Parathyroid adenoma (tissue), 2 donors: ENCODE measurements at regions not wholly inside any gene's neighbourhood (a gene's known extent, or its start where the extent isn't known, plus 50 kb on each side); places are given as distances from the start of the nearest gene placed in this dataset.

Experiments used
- H2AFZ ChIP-seq: fragments of 300-600 bp; sonication (generic); one replicate; pipeline ENCODE4 v1.7.0; 2017; ENCODE audit warnings: antibody characterized with exemption, mild to moderate bottlenecking
- H3K27ac ChIP-seq: fragments of 300-600 bp; sonication (generic); one replicate; pipeline ENCODE4 v1.7.0; 2017
- H3K27me3 ChIP-seq: fragments of 300-600 bp; sonication (generic); one replicate; pipeline ENCODE4 v1.7.0; 2017; ENCODE audit warnings: low read length; ENCODE audit not compliant: control insufficient read depth, insufficient read depth
- H3K36me3 ChIP-seq: fragments of 300-600 bp; sonication (generic); one replicate; pipeline ENCODE4 v1.7.0; 2017; ENCODE audit warnings: low read length; ENCODE audit not compliant: control insufficient read depth, insufficient read depth
- H3K4me1 ChIP-seq: fragments of 300-600 bp; sonication (generic); one replicate; pipeline ENCODE4 v1.7.0; 2017; ENCODE audit warnings: control low read depth
- H3K4me2 ChIP-seq: fragments of 300-600 bp; sonication (generic); one replicate; pipeline ENCODE4 v1.7.0; 2017; ENCODE audit warnings: low read length
- H3K4me3 ChIP-seq: fragments of 300-600 bp; sonication (generic); one replicate; pipeline ENCODE4 v1.7.0; 2017; ENCODE audit warnings: low read depth, low read length
- H3K79me2 ChIP-seq: fragments of 300-600 bp; sonication (generic); one replicate; pipeline ENCODE4 v1.7.0; 2017; ENCODE audit warnings: control low read depth
- H3K9ac ChIP-seq: fragments of 300-600 bp; sonication (generic); one replicate; pipeline ENCODE4 v1.7.0; 2017; ENCODE audit warnings: mild to moderate bottlenecking
- H3K9me3 ChIP-seq: fragments of 300-600 bp; sonication (generic); one replicate; pipeline ENCODE4 v1.7.0; 2017; ENCODE audit warnings: low read length; ENCODE audit not compliant: control insufficient read depth
- TF ChIP-seq, protein P1 (sequence below): fragments of 300-600 bp; sonication (generic); IDR thresholded peaks from one replicate; pipeline ENCODE4 v1.7.0; 2017; ENCODE audit warnings: antibody characterized with exemption, mild to moderate bottlenecking
- donor health status: primary hyperparathyroidism.

DNA sequence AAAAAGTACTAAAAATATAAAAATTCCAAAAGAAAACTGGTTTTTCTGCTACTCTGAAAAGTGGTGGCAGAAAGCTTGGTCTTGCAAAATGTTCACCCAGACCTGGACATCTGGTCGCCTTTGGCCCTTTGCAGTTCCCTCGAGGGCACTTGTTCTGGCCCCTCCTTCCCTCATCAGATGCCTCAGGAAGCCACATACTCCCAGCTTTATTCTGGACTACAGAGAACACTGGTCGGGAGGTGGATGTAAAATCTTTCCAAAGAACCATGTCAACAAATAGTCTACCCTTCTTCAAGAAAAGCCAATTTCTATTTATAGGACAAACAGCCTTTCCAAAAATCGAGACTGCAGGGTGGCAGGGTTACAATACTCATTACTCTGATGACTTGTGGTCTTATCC lies 726.1 kb downstream of the TNS3 start:
- Histone ChIP-seq H3K79me2 (no peaks in the 10 kb centered on the region), H3K9ac (no peak overlapping the region), H3K27ac (no peak overlapping the region), H3K4me2 (no peak overlapping the region), H2AFZ (no peak overlapping the region), H3K9me3 (no peaks in the 10 kb centered on the region), H3K4me1 (no peaks in the 10 kb centered on the region), H3K36me3 (no peaks in the 10 kb centered on the region), H3K4me3 (no peak overlapping the region), H3K27me3 (no peaks in the 10 kb centered on the region)
- TF ChIP-seq, protein P1, sequence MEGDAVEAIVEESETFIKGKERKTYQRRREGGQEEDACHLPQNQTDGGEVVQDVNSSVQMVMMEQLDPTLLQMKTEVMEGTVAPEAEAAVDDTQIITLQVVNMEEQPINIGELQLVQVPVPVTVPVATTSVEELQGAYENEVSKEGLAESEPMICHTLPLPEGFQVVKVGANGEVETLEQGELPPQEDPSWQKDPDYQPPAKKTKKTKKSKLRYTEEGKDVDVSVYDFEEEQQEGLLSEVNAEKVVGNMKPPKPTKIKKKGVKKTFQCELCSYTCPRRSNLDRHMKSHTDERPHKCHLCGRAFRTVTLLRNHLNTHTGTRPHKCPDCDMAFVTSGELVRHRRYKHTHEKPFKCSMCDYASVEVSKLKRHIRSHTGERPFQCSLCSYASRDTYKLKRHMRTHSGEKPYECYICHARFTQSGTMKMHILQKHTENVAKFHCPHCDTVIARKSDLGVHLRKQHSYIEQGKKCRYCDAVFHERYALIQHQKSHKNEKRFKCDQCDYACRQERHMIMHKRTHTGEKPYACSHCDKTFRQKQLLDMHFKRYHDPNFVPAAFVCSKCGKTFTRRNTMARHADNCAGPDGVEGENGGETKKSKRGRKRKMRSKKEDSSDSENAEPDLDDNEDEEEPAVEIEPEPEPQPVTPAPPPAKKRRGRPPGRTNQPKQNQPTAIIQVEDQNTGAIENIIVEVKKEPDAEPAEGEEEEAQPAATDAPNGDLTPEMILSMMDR, result no peak

DNA sequence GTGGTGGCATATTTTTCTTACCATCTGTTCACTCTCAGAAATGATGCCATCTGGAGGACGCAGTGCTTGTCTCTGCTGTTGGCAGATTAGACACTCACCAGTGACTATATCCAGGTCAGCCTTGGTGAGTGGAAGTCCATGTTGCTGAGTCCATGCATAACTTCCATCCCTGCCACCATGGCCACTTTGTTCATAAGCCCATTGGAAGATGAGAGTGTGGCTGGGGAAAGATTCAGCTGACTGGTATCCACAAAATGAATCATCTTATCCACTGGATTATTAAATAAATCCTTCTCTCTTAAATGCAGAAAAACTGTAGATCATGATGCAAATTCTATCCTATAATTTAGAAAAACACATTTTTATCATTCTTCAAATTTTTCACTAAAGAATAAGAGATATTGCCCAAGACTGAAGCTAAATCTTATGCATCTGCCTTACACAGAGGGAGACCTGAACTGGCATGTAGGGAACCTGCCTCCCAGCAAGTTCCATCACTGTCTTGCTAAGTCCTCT lies 726.9 kb downstream of the TNS3 start:
- Histone ChIP-seq H3K27ac (no peak overlapping the region), H3K36me3 (no peaks in the 10 kb centered on the region), H3K9ac (no peak overlapping the region), H2AFZ (no peak overlapping the region), H3K79me2 (no peaks in the 10 kb centered on the region), H3K4me1 (no peaks in the 10 kb centered on the region), H3K27me3 (no peaks in the 10 kb centered on the region), H3K4me2 (no peak overlapping the region), H3K9me3 (no peaks in the 10 kb centered on the region), H3K4me3 (no peak overlapping the region)
- TF ChIP-seq, protein P1, result no peak

DNA sequence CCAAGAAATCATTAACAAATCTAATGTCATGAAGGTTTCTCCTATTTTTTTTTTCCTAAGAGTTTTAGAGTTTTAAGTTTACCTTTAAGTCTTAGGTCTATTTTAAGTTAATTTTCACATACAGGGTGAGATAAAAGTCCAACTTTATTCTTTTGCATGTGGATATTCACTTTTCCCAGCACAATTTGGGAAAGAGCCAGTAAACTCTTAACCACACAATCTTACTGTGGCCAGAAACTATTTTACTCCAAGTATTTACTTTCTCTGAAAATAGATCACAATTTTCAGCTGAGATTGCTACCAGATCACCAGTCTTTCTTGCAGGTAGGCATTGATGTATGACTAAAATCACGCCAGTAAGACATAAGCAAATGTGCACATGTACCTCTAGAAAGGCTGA lies 728.5 kb downstream of the TNS3 start:
- no peaks in the 10 kb centered on the region for H3K27me3 ChIP-seq
- no peak overlapping the region for H3K4me2 ChIP-seq
- no peak overlapping the region for H3K27ac ChIP-seq
- H2AFZ ChIP-seq, result no peak overlapping the region
- TF ChIP-seq, protein P1, result no peak
- no peaks in the 10 kb centered on the region for H3K4me1 ChIP-seq
- no peak overlapping the region for H3K9ac ChIP-seq
- H3K36me3 ChIP-seq, result no peaks in the 10 kb centered on the region
- H3K9me3 ChIP-seq, result no peaks in the 10 kb centered on the region
- no peaks in the 10 kb centered on the region for H3K79me2 ChIP-seq
- H3K4me3 ChIP-seq, result no peak overlapping the region

DNA sequence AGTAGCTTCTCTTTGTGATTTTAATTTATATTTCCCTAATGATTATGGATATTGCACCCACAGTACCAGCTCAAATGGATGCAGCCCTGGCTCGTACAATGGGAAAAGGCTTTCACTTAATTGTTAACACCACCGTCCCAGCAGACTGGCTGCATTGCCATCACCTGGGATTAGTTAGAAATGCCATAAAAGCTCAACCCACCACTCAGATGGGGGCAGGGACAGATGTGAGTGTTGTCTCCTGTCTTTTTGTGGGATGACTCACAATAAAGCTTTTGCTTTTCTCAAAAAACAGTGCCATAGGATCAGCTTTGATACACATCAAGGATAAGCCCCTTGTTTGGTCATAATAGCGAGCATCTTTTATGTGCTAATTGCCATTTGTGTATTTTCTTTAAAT lies 729.1 kb downstream of the TNS3 start:
- H3K36me3 ChIP-seq, result no peaks in the 10 kb centered on the region
- no peaks in the 10 kb centered on the region for H3K27me3 ChIP-seq
- H3K4me3 ChIP-seq, result no peak overlapping the region
- H3K27ac ChIP-seq, result no peak overlapping the region
- H3K79me2 ChIP-seq, result no peaks in the 10 kb centered on the region
- H2AFZ ChIP-seq, result no peak overlapping the region
- TF ChIP-seq, protein P1, result no peak
- H3K9me3 ChIP-seq, result no peaks in the 10 kb centered on the region
- H3K4me2 ChIP-seq, result no peak overlapping the region
- H3K4me1 ChIP-seq, result no peaks in the 10 kb centered on the region
- H3K9ac ChIP-seq, result no peak overlapping the region

DNA sequence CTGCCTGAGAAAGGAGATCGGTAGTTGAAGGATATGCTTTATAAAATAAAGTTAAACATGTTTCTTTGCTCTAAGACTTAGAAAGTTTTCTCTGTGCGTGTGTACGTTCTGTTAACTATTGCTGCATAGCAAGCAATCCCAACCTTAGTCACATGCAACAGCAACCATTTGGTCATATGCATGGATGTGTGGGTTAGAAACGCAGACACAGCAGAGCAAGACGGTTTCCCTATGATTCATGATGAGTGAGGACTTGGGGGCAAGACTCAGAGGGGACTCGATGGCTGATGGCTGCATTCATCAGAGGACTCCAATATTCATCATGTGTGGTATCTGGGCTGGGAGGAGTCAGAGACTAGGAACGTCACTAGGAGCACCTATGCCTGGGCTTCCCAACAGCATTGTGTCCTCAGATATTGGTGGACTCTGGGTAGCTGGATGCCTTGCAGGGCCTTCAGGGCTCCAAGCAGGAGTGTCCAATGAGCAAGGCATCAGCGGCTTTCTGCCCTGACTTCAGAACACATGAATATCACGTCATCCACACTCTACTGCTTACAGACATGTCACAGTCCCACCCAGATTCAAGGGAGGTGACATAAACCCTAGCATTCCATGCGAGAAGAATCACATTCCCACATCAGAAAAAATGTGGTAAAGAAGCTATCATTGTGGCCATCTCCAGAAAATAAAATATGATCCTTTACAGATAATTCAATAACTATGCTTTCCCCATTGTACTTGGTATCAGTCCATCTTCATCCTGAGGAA lies 731.2 kb downstream of the TNS3 start:
- H3K4me1 ChIP-seq, result no peaks in the 10 kb centered on the region
- H3K27me3 ChIP-seq, result no peaks in the 10 kb centered on the region
- H3K9me3 ChIP-seq, result no peaks in the 10 kb centered on the region
- TF ChIP-seq, protein P1, result no peak
- H3K36me3 ChIP-seq, result no peaks in the 10 kb centered on the region
- H3K4me2 ChIP-seq, result no peak overlapping the region
- no peaks in the 10 kb centered on the region for H3K79me2 ChIP-seq
- no peak overlapping the region for H2AFZ ChIP-seq
- H3K4me3 ChIP-seq, result no peak overlapping the region
- no peak overlapping the region for H3K27ac ChIP-seq
- no peak overlapping the region for H3K9ac ChIP-seq
